ENCODE measurements at regions not wholly inside any gene's neighbourhood (a gene's known extent, or its start where the extent isn't known, plus 50 kb on each side); places are given as distances from the start of the nearest gene placed in this dataset.

- no peaks in the 10 kb centered on the region for H3K4me1 ChIP-seq (ENCODE audit: control insufficient read depth, insufficient read depth, low read length)
- intact Hi-C loops (cut with micrococcal nuclease), result no loop called here
- no peak overlapping the region for H2BK120ac ChIP-seq (ENCODE audit: low read depth, low read length)
- no peak overlapping the region for H2BK15ac ChIP-seq (ENCODE audit: low read depth, low read length)
- no peak overlapping the region for H4K8ac ChIP-seq (ENCODE audit: low read depth in 2 of 2, low read length in 2 of 2)
- H2AK9ac ChIP-seq (replicated peaks; ENCODE audit: low read depth, low read length, poor library complexity), result no peak overlapping the region
- H3K18ac ChIP-seq (ENCODE audit: low read depth, low read length), result no peak overlapping the region
- H3K23ac ChIP-seq (ENCODE audit: low read depth, low read length), result no peak overlapping the region
- no peak overlapping the region for H4K5ac ChIP-seq (ENCODE audit: low read depth, low read length)
- H4K20me1 ChIP-seq (ENCODE audit: insufficient read depth, low read length), result no peaks in the 10 kb centered on the region
- H2AFZ ChIP-seq (replicated peaks; ENCODE audit: low read length, poor library complexity), result no peak overlapping the region
- no peak overlapping the region for H3K4ac ChIP-seq (ENCODE audit: low read depth, low read length)
- H3K9ac ChIP-seq (ENCODE audit: low read depth, low read length), result no peak overlapping the region
- WGBS, 2 experiments (ENCODE audit: extremely low coverage in 2 of 2, insufficient read length in 1 of 2), result 94% methylated on average over 2 of the region's 4 CpGs; no CpG with 5 or more reads in 1 of the 2 experiments
- H3K56ac ChIP-seq (ENCODE audit: extremely low read depth, insufficient read depth, low read length), result no peak overlapping the region
- H2BK5ac ChIP-seq (ENCODE audit: low read depth, low read length, poor library complexity, severe bottlenecking), result no peak overlapping the region
- no peak overlapping the region for H2BK20ac ChIP-seq (ENCODE audit: low read depth, low read length)
- ATAC-seq (ENCODE audit: low read depth), result no peak
- H3K27ac ChIP-seq (ENCODE audit: insufficient read depth, low read length), result no peak overlapping the region
- in situ Hi-C loops (cut with MboI; ENCODE audit: low sequenced_read_pairs), result no loop called here
- H3K4me2 ChIP-seq (ENCODE audit: low read depth, low read length), result no peak overlapping the region
- no TSS peak for BruUV-seq (replicated peaks)
- no peaks in the 10 kb centered on the region for H3K9me1 ChIP-seq (ENCODE audit: insufficient read depth, low read length)
- H3K9me3 ChIP-seq (ENCODE audit: control insufficient read depth, insufficient read depth, low read length), result peaks cover 6% of the 10 kb centered on the region
- dilution Hi-C loops (cut with HindIII; ENCODE audit: low sequenced_read_pairs, unreplicated experiment), result no loop called here
- H4K91ac ChIP-seq (ENCODE audit: insufficient read depth, low read depth, low read length), result no peak overlapping the region
- H3K79me1 ChIP-seq (ENCODE audit: low read depth in 1 of 2, low read length in 2 of 2), result no peaks in the 10 kb centered on the region
- no peak overlapping the region for H3K4me3 ChIP-seq (ENCODE audit: insufficient read depth, low read depth, low read length)
- no peaks in the 10 kb centered on the region for H3K36me3 ChIP-seq (ENCODE audit: control insufficient read depth, insufficient read depth, low read length)
- DNase-seq, result no peak
- no peak overlapping the region for H3K14ac ChIP-seq (replicated peaks; ENCODE audit: low read depth, low read length)
- TF ChIP-seq ELK1 (IDR thresholded peaks at IDR 0.05; ENCODE audit: borderline replicate concordance, low read depth, low read length) (no peak), MAZ (IDR thresholded peaks at IDR 0.05; ENCODE audit: borderline replicate concordance, low read depth, low read length) (no peak), CEBPB (IDR thresholded peaks at IDR 0.05; ENCODE audit: low read depth, low read length) (no peak), RCOR1 (IDR thresholded peaks at IDR 0.05; ENCODE audit: insufficient replicate concordance, low read length) (no peak), RFX5 (IDR thresholded peaks at IDR 0.05; ENCODE audit: low read depth, low read length) (no peak), MAFK (IDR thresholded peaks at IDR 0.05; ENCODE audit: low read depth, low read length) (no peak), CHD1 (IDR thresholded peaks at IDR 0.05; ENCODE audit: low read depth, low read length) (no peak), NFE2L2 (IDR thresholded peaks at IDR 0.05; ENCODE audit: low read depth, low read length) (no peak)
- no peaks in the 10 kb centered on the region for H3K27me3 ChIP-seq (ENCODE audit: control insufficient read depth, insufficient read depth, low read length)
- ChIA-PET POLR2A (ENCODE audit: unreplicated experiment) (no interaction called here), CTCF (no interaction called here)
- no peak overlapping the region for H2AK5ac ChIP-seq (ENCODE audit: low read depth, low read length)
Observed at GRCh38 chr7:16144361-16144760, 277.0 kb downstream of the CRPPA start.
